HG02884 (cell line): ENCODE measurements at regions not wholly inside any gene's neighbourhood (a gene's known extent, or its start where the extent isn't known, plus 50 kb on each side); places are given as distances from the start of the nearest gene placed in this dataset.

Source experiments
- ATAC-seq: cut with Tn5 transposase; IDR thresholded peaks from one replicate; pipeline ENCODE4 v1.9.1; 2021; ENCODE audit warnings: mild to moderate bottlenecking, moderate library complexity; ENCODE audit not compliant: unreplicated experiment

GRCh38 chr9:129476821-129477611 lies 143.9 kb downstream of the C9orf50 start:
- ATAC-seq: no peak

GRCh38 chr9:129474740-129475404 lies 146.0 kb downstream of the C9orf50 start:
- ATAC-seq: no peak

GRCh38 chr9:129473523-129474244 lies 147.2 kb downstream of the C9orf50 start:
- no peak for ATAC-seq

- ATAC-seq: no peak
Measured at GRCh38 chr9:129472651-129473102, 148.2 kb downstream of the C9orf50 start.

- no peak for ATAC-seq
Measured at GRCh38 chr9:129471201-129472019, 149.5 kb downstream of the C9orf50 start.

GRCh38 chr9:129469988-129470316 lies 150.9 kb downstream of the C9orf50 start:
- ATAC-seq: no peak

- ATAC-seq: no peak
Measured at GRCh38 chr9:129469188-129469987, 151.5 kb downstream of the C9orf50 start.

GRCh38 chr9:129467739-129468666 lies 152.9 kb downstream of the C9orf50 start:
- no peak for ATAC-seq

GRCh38 chr9:129467004-129467588 lies 153.8 kb downstream of the C9orf50 start:
- no peak for ATAC-seq

- ATAC-seq: no peak
Measured at GRCh38 chr9:129465834-129466535, 154.9 kb downstream of the C9orf50 start.

GRCh38 chr9:129464972-129465833 lies 155.7 kb downstream of the C9orf50 start:
- ATAC-seq: no peak

- ATAC-seq: no peak
Measured at GRCh38 chr9:129463994-129464393, 156.9 kb downstream of the C9orf50 start.

- no peak for ATAC-seq
Measured at GRCh38 chr9:129463477-129463876, 157.4 kb downstream of the C9orf50 start.

GRCh38 chr9:129462360-129462759 lies 158.5 kb downstream of the C9orf50 start:
- ATAC-seq: no peak

- ATAC-seq: no peak
Measured at GRCh38 chr9:129460323-129461261, 160.3 kb downstream of the C9orf50 start.
